IMR-90 (cell line): ENCODE measurements at regions not wholly inside any gene's neighbourhood (a gene's known extent, or its start where the extent isn't known, plus 50 kb on each side); places are given as distances from the start of the nearest gene placed in this dataset.

Source experiments
- CEBPB ChIP-seq: IDR thresholded peaks from 2 replicates; pipeline ENCODE4 v1.6.1; 2012; ENCODE audit warnings: low read depth, low read length, improper control_type of control experiment
- CTCF ChIP-seq: conservative IDR thresholded peaks from 2 replicates; pipeline ENCODE4 v1.5.1; 2012; ENCODE audit warnings: mild to moderate bottlenecking, low read depth, low read length, improper control_type of control experiment
- POLR2A ChIP-seq: IDR thresholded peaks from 2 replicates; pipeline ENCODE4 v1.6.1; 2012; ENCODE audit warnings: mild to moderate bottlenecking, low read depth, low read length
- RAD21 ChIP-seq: IDR thresholded peaks from 2 replicates; pipeline ENCODE4 v1.6.1; 2012; ENCODE audit warnings: low read length, improper control_type of control experiment
- RCOR1 ChIP-seq: IDR thresholded peaks from 2 replicates; pipeline ENCODE4 v1.6.1; 2012; ENCODE audit warnings: mild to moderate bottlenecking, low read length, improper control_type of control experiment; ENCODE audit not compliant: insufficient replicate concordance
- RFX5 ChIP-seq: IDR thresholded peaks from 2 replicates; pipeline ENCODE4 v1.8.0; 2012; ENCODE audit warnings: low read depth, mild to moderate bottlenecking, low read length, moderate library complexity
- SMC3 ChIP-seq: fragments of 150-350 bp; IDR thresholded peaks from 2 replicates; pipeline ENCODE4 v1.6.1; 2016; ENCODE audit warnings: low read depth, mild to moderate bottlenecking, antibody characterized with exemption, low read length, moderate library complexity
- USF2 ChIP-seq: fragments of 150-350 bp; IDR thresholded peaks from 2 replicates; pipeline ENCODE4 v1.6.1; 2017; ENCODE audit warnings: mild to moderate bottlenecking, antibody characterized with exemption, low read length, low read depth

- TF ChIP-seq CTCF (no peak), RFX5 (no peak), POLR2A (no peak), USF2 (no peak), RAD21 (no peak), SMC3 (no peak), CEBPB (no peak), RCOR1 (no peak)
Measured at GRCh38 chr4:103885152-103885551, 165.4 kb upstream of the TACR3 start.
